ENCODE measurements at regions not wholly inside any gene's neighbourhood (a gene's known extent, or its start where the extent isn't known, plus 50 kb on each side); places are given as distances from the start of the nearest gene placed in this dataset.

DNA sequence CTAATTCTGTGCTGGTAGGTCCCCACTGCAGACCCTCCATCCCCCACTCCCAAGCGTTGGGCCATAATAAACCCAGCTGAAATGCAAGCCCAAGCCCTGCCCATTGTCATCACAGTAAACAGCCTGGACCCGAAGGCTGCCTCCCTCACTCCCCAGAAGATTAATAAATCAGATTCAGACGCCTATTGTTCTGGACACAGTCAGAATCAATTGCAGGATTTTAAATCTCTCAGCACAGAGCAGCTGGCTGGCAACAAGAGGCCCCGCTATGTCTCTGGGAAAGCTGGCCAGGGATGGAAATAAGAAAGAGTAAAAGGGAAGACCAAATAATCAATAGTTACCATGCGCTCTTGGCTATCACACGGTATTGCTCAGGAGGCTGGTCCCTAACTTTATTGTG lies 93.9 kb downstream of the C17orf67 start:
- Histone ChIP-seq H3K9ac (ENCODE audit: low read depth, low read length) (no peak overlapping the region), H3K36me3 (ENCODE audit: control insufficient read depth, insufficient read depth, low read length) (no peaks in the 10 kb centered on the region), H2BK120ac (ENCODE audit: low read depth, low read length) (peak overlapping the region; percentile 54; the same call in 1 of the 2 replicates), H3K27ac (ENCODE audit: insufficient read depth, low read length) (no peak overlapping the region), H2AK5ac (ENCODE audit: low read depth, low read length) (no peak overlapping the region), H2BK5ac (ENCODE audit: low read depth, low read length, poor library complexity, severe bottlenecking) (no peak overlapping the region), H4K91ac (ENCODE audit: insufficient read depth, low read depth, low read length) (peak overlapping the region; percentile 34; the same call in 1 of the 2 replicates), H3K27me3 (ENCODE audit: control insufficient read depth, insufficient read depth, low read length) (no peaks in the 10 kb centered on the region), H2BK20ac (ENCODE audit: low read depth, low read length) (0 out of 2 replicates have a peak overlapping the region, but pooled peaks have one; percentile 34), H3K9me1 (ENCODE audit: insufficient read depth, low read length) (peaks cover 4% of the 10 kb centered on the region; the same call in 1 of the 2 replicates), H3K79me1 (ENCODE audit: low read depth in 1 of 2, low read length in 2 of 2) (no peaks in the 10 kb centered on the region), H2AK9ac (replicated peaks; ENCODE audit: low read depth, low read length, poor library complexity) (no peak overlapping the region), H3K23ac (ENCODE audit: low read depth, low read length) (peak overlapping the region; percentile 31; the same call in 1 of the 2 replicates), H2BK15ac (ENCODE audit: low read depth, low read length) (0 out of 3 replicates have a peak overlapping the region, but pooled peaks have one; percentile 43), H2AFZ (replicated peaks; ENCODE audit: low read length, poor library complexity) (no peak overlapping the region), H3K56ac (ENCODE audit: extremely low read depth, insufficient read depth, low read length) (no peak overlapping the region), H4K8ac (ENCODE audit: low read depth in 2 of 2, low read length in 2 of 2) (peak overlapping the region in 1 of 2 experiments; percentile 7; a peak in 2 of 4 replicates), H4K20me1 (ENCODE audit: insufficient read depth, low read length) (no peaks in the 10 kb centered on the region), H3K4ac (ENCODE audit: low read depth, low read length) (peak overlapping the region; percentile 31; the same call in 1 of the 2 replicates), H3K14ac (replicated peaks; ENCODE audit: low read depth, low read length) (no peak overlapping the region), H3K4me1 (ENCODE audit: control insufficient read depth, insufficient read depth, low read length) (peaks cover 17% of the 10 kb centered on the region), H3K9me3 (ENCODE audit: control insufficient read depth, insufficient read depth, low read length) (peaks cover 1% of the 10 kb centered on the region; the same call in 1 of the 2 replicates), H3K18ac (ENCODE audit: low read depth, low read length) (no peak overlapping the region), H3K4me2 (ENCODE audit: low read depth, low read length) (no peak overlapping the region), H4K5ac (ENCODE audit: low read depth, low read length) (no peak overlapping the region), H3K4me3 (ENCODE audit: insufficient read depth, low read depth, low read length) (no peak overlapping the region)
- POLR2A ChIA-PET (ENCODE audit: unreplicated experiment) = no interaction called here
- in situ Hi-C loops (cut with MboI; ENCODE audit: low sequenced_read_pairs) (no loop called here), intact Hi-C loops (cut with micrococcal nuclease) (no loop called here), dilution Hi-C loops (cut with HindIII; ENCODE audit: low sequenced_read_pairs, unreplicated experiment) (no loop called here)
- TF ChIP-seq CTCF (conservative IDR thresholded peaks at IDR 0.05; ENCODE audit: low read depth, low read length) (no peak), CHD1 (IDR thresholded peaks at IDR 0.05; ENCODE audit: low read depth, low read length) (no peak), FOS (IDR thresholded peaks at IDR 0.05; ENCODE audit: low read depth, low read length) (no peak), RCOR1 (IDR thresholded peaks at IDR 0.05; ENCODE audit: insufficient replicate concordance, low read length) (no peak), USF2 (IDR thresholded peaks at IDR 0.05; ENCODE audit: low read depth, low read length) (no peak), MXI1 (IDR thresholded peaks at IDR 0.05; ENCODE audit: borderline replicate concordance, low read depth, low read length) (no peak), CEBPB (IDR thresholded peaks at IDR 0.05; ENCODE audit: low read depth, low read length) (no peak), MAZ (IDR thresholded peaks at IDR 0.05; ENCODE audit: borderline replicate concordance, low read depth, low read length) (no peak), BHLHE40 (IDR thresholded peaks at IDR 0.05; ENCODE audit: low read depth, low read length) (no peak), RFX5 (IDR thresholded peaks at IDR 0.05; ENCODE audit: low read depth, low read length) (no peak), RAD21 (IDR thresholded peaks at IDR 0.05; ENCODE audit: low read length) (no peak), NFE2L2 (IDR thresholded peaks at IDR 0.05; ENCODE audit: low read depth, low read length) (no peak), ELK1 (IDR thresholded peaks at IDR 0.05; ENCODE audit: borderline replicate concordance, low read depth, low read length) (no peak), POLR2A (IDR thresholded peaks at IDR 0.05; ENCODE audit: low read depth, low read length) (no peak), MAFK (IDR thresholded peaks at IDR 0.05; ENCODE audit: low read depth, low read length) (no peak), SMC3 (IDR thresholded peaks at IDR 0.05; ENCODE audit: low read depth, low read length) (no peak)
- BruUV-seq (replicated peaks) = no TSS peak
- CTCF ChIA-PET = no interaction called here
- WGBS, 2 experiments (ENCODE audit: extremely low coverage in 2 of 2, insufficient read length in 1 of 2) = 65% methylated on average over 2 of the region's 6 CpGs; no CpG with 5 or more reads in 1 of the 2 experiments
- no peak for ATAC-seq (ENCODE audit: low read depth)
- no peak for DNase-seq

Data from IMR-90 (cell line).